PC-3 (cell line): ENCODE measurements at regions not wholly inside any gene's neighbourhood (a gene's known extent, or its start where the extent isn't known, plus 50 kb on each side); places are given as distances from the start of the nearest gene placed in this dataset.

Experiments used
- ATAC-seq: fragments of 200-7000 bp; cut with Tn5 transposase; 2 replicates; pipeline ENCODE4 v1.9.1; 2020; ENCODE audit warnings: mild to moderate bottlenecking, moderate library complexity
- BruUV-seq: library from RNA; stranded (reverse); fragments of 400-500 nt; replicated peaks from 2 replicates; lab custom pipeline; 2021; lab: Mats Ljungman, UMichigan
- CTCF ChIA-PET: fragments of 300-600 bp; sonication (Branson Sonifier 250); formaldehyde crosslinking; loops from one replicate; lab custom pipeline; 2022; ENCODE audit warnings: antibody characterized with exemption; lab: Charles Lee
- POLR2A ChIA-PET: fragments of 300-600 bp; sonication (Branson Sonifier 250); formaldehyde crosslinking; loops from one replicate; lab custom pipeline; 2022; ENCODE audit warnings: antibody characterized with exemption; ENCODE audit not compliant: unreplicated experiment; lab: Charles Lee
- DNase-seq: peaks from one replicate; pipeline ENCODE4 v3.0.0-alpha.2; 2015
- H2AFZ ChIP-seq: fragments of 300-600 bp; sonication (generic); 2 replicates; pipeline ENCODE4 v1.6.0; 2016; ENCODE audit warnings: antibody characterized with exemption, low read length
- H3F3A ChIP-seq: fragments of 300-600 bp; sonication (generic); one replicate; pipeline ENCODE4 v1.6.0; 2017; ENCODE audit warnings: antibody characterized with exemption, low read length, control low read depth, mild to moderate bottlenecking; ENCODE audit not compliant: unreplicated experiment
- H3K27ac ChIP-seq: fragments of 300-600 bp; sonication (generic); 2 replicates; pipeline ENCODE4 v1.5.1; 2016; ENCODE audit warnings: mild to moderate bottlenecking, low read length
- H3K27me3 ChIP-seq: fragments of 300-600 bp; sonication (generic); 2 replicates; pipeline ENCODE4 v1.6.1; 2016; ENCODE audit warnings: low read length, mixed read lengths
- H3K36me3 ChIP-seq: fragments of 300-600 bp; sonication (generic); 2 replicates; pipeline ENCODE4 v1.6.1; 2016; ENCODE audit warnings: low read depth, mixed run types, low read length, mixed read lengths
- H3K4me1 ChIP-seq: fragments of 300-600 bp; sonication (generic); 2 replicates; pipeline ENCODE4 v1.5.1; 2016; ENCODE audit warnings: low read length; ENCODE audit not compliant: insufficient read depth
- H3K4me2 ChIP-seq: fragments of 300-600 bp; sonication (generic); 2 replicates; pipeline ENCODE4 v1.6.0; 2016; ENCODE audit warnings: low read length
- H3K4me3 ChIP-seq: fragments of 300-600 bp; sonication (generic); 2 replicates; pipeline ENCODE4 v1.5.1; 2016; ENCODE audit warnings: mild to moderate bottlenecking, low read length, mixed read lengths
- H3K79me2 ChIP-seq: fragments of 300-600 bp; sonication (generic); 2 replicates; pipeline ENCODE4 v1.6.1; 2017; ENCODE audit warnings: low read length, mixed read lengths
- H3K9ac ChIP-seq: fragments of 300-600 bp; sonication (generic); 2 replicates; pipeline ENCODE4 v1.6.0; 2016; ENCODE audit warnings: mild to moderate bottlenecking, low read length
- H3K9me2 ChIP-seq: fragments of 300-600 bp; sonication (generic); replicated peaks from 2 replicates; pipeline ENCODE4 v1.6.1; 2016; ENCODE audit warnings: mixed run types, low read length, mixed read lengths
- H3K9me3 ChIP-seq: fragments of 300-600 bp; sonication (generic); 2 replicates; pipeline ENCODE4 v1.6.1; 2016; ENCODE audit warnings: low read length, mixed read lengths
- H4K20me1 ChIP-seq: fragments of 300-600 bp; sonication (generic); 2 replicates; pipeline ENCODE4 v1.6.1; 2016; ENCODE audit warnings: low read length, mixed read lengths
- CTCF ChIP-seq: fragments of 300-600 bp; sonication (generic); conservative IDR thresholded peaks from 2 replicates; pipeline ENCODE4 v1.5.1; 2017; ENCODE audit warnings: antibody characterized with exemption, low read depth, mild to moderate bottlenecking, low read length
- EZH2 ChIP-seq: fragments of 300-600 bp; sonication (generic); IDR thresholded peaks from one replicate; pipeline ENCODE4 v1.6.1; 2017; ENCODE audit warnings: antibody characterized with exemption, mild to moderate bottlenecking, low read length; ENCODE audit not compliant: unreplicated experiment
- EZH2phosphoT487 ChIP-seq: fragments of 300-600 bp; sonication (generic); IDR thresholded peaks from 2 replicates; pipeline ENCODE4 v1.6.1; 2018; ENCODE audit warnings: mild to moderate bottlenecking, antibody characterized with exemption, low read length, borderline replicate concordance
- intact Hi-C: fragments of 100-400 bp; cut with micrococcal nuclease; formaldehyde crosslinking; loops from 2 replicates; pipeline ENCODE4 v1.9.0; 2023

GRCh38 chr3:180417241-180417640 lies 184.7 kb upstream of the TTC14 start:
- H3F3A ChIP-seq: peaks cover 10% of the 10 kb centered on the region
- ChIA-PET POLR2A (no interaction called here), CTCF (no interaction called here)
- no peaks in the 10 kb centered on the region for H3K27me3 ChIP-seq
- no peaks in the 10 kb centered on the region for H3K9me3 ChIP-seq
- H4K20me1 ChIP-seq: no peaks in the 10 kb centered on the region
- DNase-seq (no peak), ATAC-seq (no peak)
- no peak overlapping the region for H3K4me3 ChIP-seq
- no peaks in the 10 kb centered on the region for H3K79me2 ChIP-seq
- intact Hi-C loops: no loop called here
- no peaks in the 10 kb centered on the region for H3K9me2 ChIP-seq
- TF ChIP-seq EZH2phosphoT487 (no peak), EZH2 (no peak), CTCF (no peak)
- H2AFZ ChIP-seq: no peak overlapping the region
- peak overlapping the region; percentile 34; the same call in 1 of the 2 replicates for H3K4me2 ChIP-seq
- H3K4me1 ChIP-seq: peaks cover 77% of the 10 kb centered on the region
- H3K36me3 ChIP-seq: no peaks in the 10 kb centered on the region
- BruUV-seq: no TSS peak
- H3K27ac ChIP-seq: peak overlapping the region; percentile 87
- no peak overlapping the region for H3K9ac ChIP-seq

GRCh38 chr3:180420016-180420415 lies 181.9 kb upstream of the TTC14 start:
- DNase-seq (peak; percentile 72), ATAC-seq (peak; percentile 18; the same call in 1 of the 2 replicates)
- no peaks in the 10 kb centered on the region for H3K36me3 ChIP-seq
- peaks cover 64% of the 10 kb centered on the region for H3K4me1 ChIP-seq
- no peak overlapping the region for H2AFZ ChIP-seq
- BruUV-seq: no TSS peak
- no peaks in the 10 kb centered on the region for H3K27me3 ChIP-seq
- peak overlapping the region; percentile 92 for H3K27ac ChIP-seq
- no peaks in the 10 kb centered on the region for H3K79me2 ChIP-seq
- TF ChIP-seq EZH2 (no peak), CTCF (no peak), EZH2phosphoT487 (no peak)
- H3K4me2 ChIP-seq: peak overlapping the region; percentile 60
- CTCF ChIA-PET: no interaction called here
- H3K4me3 ChIP-seq: peak overlapping the region; percentile 24; the same call in 1 of the 2 replicates
- intact Hi-C loops: loop anchor here (1.0 to 2.0 kb wide), 2 partner anchors 62 to 175 kb away; no protein-coding TSS in a partner anchor
- no peaks in the 10 kb centered on the region for H3K9me3 ChIP-seq
- no peaks in the 10 kb centered on the region for H4K20me1 ChIP-seq
- H3F3A ChIP-seq: peaks cover 10% of the 10 kb centered on the region
- POLR2A ChIA-PET: no interaction called here
- H3K9ac ChIP-seq: peak overlapping the region; percentile 60
- no peaks in the 10 kb centered on the region for H3K9me2 ChIP-seq

- Histone ChIP-seq H3K27me3 (no peaks in the 10 kb centered on the region), H3K79me2 (no peaks in the 10 kb centered on the region), H3K27ac (peak overlapping the region; percentile 92), H3F3A (peaks cover 10% of the 10 kb centered on the region), H3K4me1 (peaks cover 56% of the 10 kb centered on the region), H3K9me2 (no peaks in the 10 kb centered on the region), H3K4me3 (peak overlapping the region; percentile 24; the same call in 1 of the 2 replicates), H3K4me2 (peak overlapping the region; percentile 71), H4K20me1 (no peaks in the 10 kb centered on the region), H3K9me3 (no peaks in the 10 kb centered on the region), H3K36me3 (no peaks in the 10 kb centered on the region), H2AFZ (peak overlapping the region; percentile 39), H3K9ac (peak overlapping the region; percentile 60)
- TF ChIP-seq EZH2 (no peak), CTCF (no peak), EZH2phosphoT487 (no peak)
- ATAC-seq (peak; percentile 45), DNase-seq (peak; percentile 69)
- BruUV-seq: no TSS peak
- CTCF ChIA-PET: no interaction called here
- intact Hi-C loops: loop anchor here (1.0 to 2.0 kb wide), 3 partner anchors 12 to 174 kb away; no protein-coding TSS in a partner anchor
- POLR2A ChIA-PET: no interaction called here
These were observed 181.2 kb upstream of the TTC14 start for GRCh38 chr3:180420804-180421203.
